ENCODE measurements at regions not wholly inside any gene's neighbourhood (a gene's known extent, or its start where the extent isn't known, plus 50 kb on each side); places are given as distances from the start of the nearest gene placed in this dataset.
"Not testable (repeated sequence)": the region's sequence is repeated elsewhere in the genome, so short reads cannot be mapped to it uniquely, and the experiment has no call there.

DNA sequence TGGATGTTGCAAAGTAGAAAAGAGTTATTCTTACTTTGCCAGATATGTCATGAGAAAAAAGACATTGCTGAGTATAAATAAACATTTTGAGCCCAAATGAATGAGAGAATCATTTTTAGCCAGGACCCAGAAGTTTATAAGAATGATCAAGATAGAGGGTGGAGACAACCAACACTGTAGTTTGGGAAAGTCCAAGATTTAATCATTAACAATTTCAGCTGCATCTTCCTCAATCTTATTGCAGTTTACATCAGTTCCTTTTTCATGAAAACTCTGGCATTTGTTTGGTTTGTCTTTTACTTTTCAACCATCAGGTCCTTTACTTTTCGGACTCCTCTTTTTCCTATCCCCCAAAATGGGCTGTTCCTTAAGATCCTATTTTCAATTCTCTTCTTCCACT lies 645.9 kb downstream of the ANKRD50 start:
- no peak for DNase-seq
- H3K4me1 Mint-ChIP-seq (ENCODE audit: low read depth), result peaks cover 11% of the 10 kb centered on the region; the same call in 1 of the 2 replicates
- H3K27me3 Mint-ChIP-seq (ENCODE audit: insufficient read depth), result no peaks in the 10 kb centered on the region
- H3K9me3 Mint-ChIP-seq, result peaks cover 19% of the 10 kb centered on the region
- H3K27ac Mint-ChIP-seq, result no peak overlapping the region
- TF ChIP-seq, protein P1, sequence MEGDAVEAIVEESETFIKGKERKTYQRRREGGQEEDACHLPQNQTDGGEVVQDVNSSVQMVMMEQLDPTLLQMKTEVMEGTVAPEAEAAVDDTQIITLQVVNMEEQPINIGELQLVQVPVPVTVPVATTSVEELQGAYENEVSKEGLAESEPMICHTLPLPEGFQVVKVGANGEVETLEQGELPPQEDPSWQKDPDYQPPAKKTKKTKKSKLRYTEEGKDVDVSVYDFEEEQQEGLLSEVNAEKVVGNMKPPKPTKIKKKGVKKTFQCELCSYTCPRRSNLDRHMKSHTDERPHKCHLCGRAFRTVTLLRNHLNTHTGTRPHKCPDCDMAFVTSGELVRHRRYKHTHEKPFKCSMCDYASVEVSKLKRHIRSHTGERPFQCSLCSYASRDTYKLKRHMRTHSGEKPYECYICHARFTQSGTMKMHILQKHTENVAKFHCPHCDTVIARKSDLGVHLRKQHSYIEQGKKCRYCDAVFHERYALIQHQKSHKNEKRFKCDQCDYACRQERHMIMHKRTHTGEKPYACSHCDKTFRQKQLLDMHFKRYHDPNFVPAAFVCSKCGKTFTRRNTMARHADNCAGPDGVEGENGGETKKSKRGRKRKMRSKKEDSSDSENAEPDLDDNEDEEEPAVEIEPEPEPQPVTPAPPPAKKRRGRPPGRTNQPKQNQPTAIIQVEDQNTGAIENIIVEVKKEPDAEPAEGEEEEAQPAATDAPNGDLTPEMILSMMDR (IDR thresholded peaks at IDR 0.05), result no peak
- peaks cover 13% of the 10 kb centered on the region for H3K36me3 Mint-ChIP-seq (ENCODE audit: low read depth)
- H3K4me3 Mint-ChIP-seq, result no peak overlapping the region

DNA sequence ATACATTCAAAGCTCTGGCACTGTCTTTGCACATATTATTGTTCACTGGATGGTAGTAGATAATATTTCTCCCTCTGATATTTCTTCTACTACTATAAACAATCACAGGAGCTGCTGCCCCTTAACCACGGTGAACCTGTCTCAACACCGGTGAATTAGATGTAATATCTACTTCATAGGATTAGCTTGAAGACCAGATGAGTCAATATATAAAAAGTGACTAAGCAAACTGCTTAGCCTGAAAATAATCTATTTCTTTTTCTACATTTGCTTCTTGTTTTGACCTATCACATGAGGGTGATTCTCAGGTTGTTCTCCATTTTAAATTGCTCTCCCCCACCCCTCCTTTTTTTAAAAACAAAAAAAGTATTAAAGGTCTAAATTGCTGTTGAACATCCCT lies 645.5 kb downstream of the ANKRD50 start:
- H3K27me3 Mint-ChIP-seq (ENCODE audit: insufficient read depth), result no peaks in the 10 kb centered on the region
- peaks cover 11% of the 10 kb centered on the region; the same call in 1 of the 2 replicates for H3K4me1 Mint-ChIP-seq (ENCODE audit: low read depth)
- peaks cover 23% of the 10 kb centered on the region for H3K9me3 Mint-ChIP-seq
- H3K27ac Mint-ChIP-seq, result no peak overlapping the region
- H3K4me3 Mint-ChIP-seq, result no peak overlapping the region
- TF ChIP-seq, protein P1 (IDR thresholded peaks at IDR 0.05), result no peak
- peaks cover 13% of the 10 kb centered on the region for H3K36me3 Mint-ChIP-seq (ENCODE audit: low read depth)
- DNase-seq, result no peak

DNA sequence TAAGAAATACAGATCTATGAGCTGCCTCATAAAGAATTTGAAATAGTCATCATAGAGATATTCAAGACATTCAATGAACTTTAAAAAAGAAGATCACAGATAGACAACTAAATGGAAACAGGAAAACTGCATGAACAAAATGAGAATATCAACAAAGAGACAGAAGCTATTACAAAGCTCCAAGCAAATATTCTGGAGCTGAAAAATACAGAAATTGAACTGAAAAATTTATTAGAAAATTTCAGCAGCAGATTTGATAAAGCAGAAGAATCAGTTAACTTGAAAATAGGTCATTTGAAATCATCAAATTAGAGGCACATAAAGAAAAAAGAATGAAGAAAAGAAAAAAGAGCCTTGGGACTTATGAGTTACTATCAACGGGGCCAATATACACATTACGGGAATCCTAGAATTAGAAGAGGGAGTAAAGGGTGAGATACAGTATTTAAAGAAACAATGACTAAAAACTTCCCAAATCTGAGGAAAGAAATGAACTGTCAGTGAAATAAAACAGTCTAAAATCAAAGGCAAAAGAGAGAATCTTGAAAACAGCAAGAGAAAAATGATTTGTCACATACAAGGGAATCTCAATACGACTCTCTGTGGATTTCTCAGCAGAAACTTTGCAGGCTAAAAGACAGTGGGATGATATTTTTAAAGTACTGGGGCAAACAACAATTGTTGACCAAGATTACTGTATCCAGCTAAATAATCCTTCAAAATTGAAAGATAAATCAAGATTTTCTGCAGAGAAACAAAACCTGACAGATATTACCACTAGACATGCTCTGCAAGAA lies 641.6 kb downstream of the ANKRD50 start:
- no peak overlapping the region for H3K27ac Mint-ChIP-seq
- H3K4me3 Mint-ChIP-seq, result no peak overlapping the region
- no peaks in the 10 kb centered on the region for H3K27me3 Mint-ChIP-seq (ENCODE audit: insufficient read depth)
- peaks cover 44% of the 10 kb centered on the region for H3K9me3 Mint-ChIP-seq
- TF ChIP-seq, protein P1 (IDR thresholded peaks at IDR 0.05), result no peak
- peaks cover 26% of the 10 kb centered on the region for H3K36me3 Mint-ChIP-seq (ENCODE audit: low read depth)
- peak; percentile 58 for DNase-seq
- H3K4me1 Mint-ChIP-seq (ENCODE audit: low read depth), result peaks cover 11% of the 10 kb centered on the region; the same call in 1 of the 2 replicates

DNA sequence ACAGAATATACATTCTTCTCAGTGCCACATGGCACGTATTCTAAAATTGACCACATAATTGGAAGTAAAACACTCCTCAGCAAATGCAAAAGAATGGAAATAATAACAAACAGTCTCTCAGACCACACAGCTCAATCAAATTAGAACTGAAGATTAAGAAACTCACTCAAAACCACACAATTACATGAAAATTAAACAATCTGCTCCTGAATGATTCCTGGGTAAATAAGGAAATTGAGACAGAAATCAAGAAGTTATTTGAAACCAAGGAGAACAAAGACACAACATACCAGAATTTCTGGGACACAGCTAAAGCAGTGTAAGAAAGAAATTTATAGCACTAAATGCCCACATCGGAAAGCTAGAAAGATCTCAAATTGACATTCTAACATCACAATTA lies 637.3 kb downstream of the ANKRD50 start:
- not testable (repeated sequence) for H3K4me1 Mint-ChIP-seq (ENCODE audit: low read depth); H3K27ac Mint-ChIP-seq; DNase-seq; H3K27me3 Mint-ChIP-seq (ENCODE audit: insufficient read depth); H3K4me3 Mint-ChIP-seq
- peaks cover 44% of the 10 kb centered on the region for H3K9me3 Mint-ChIP-seq
- H3K36me3 Mint-ChIP-seq (ENCODE audit: low read depth), result peaks cover 32% of the 10 kb centered on the region

DNA sequence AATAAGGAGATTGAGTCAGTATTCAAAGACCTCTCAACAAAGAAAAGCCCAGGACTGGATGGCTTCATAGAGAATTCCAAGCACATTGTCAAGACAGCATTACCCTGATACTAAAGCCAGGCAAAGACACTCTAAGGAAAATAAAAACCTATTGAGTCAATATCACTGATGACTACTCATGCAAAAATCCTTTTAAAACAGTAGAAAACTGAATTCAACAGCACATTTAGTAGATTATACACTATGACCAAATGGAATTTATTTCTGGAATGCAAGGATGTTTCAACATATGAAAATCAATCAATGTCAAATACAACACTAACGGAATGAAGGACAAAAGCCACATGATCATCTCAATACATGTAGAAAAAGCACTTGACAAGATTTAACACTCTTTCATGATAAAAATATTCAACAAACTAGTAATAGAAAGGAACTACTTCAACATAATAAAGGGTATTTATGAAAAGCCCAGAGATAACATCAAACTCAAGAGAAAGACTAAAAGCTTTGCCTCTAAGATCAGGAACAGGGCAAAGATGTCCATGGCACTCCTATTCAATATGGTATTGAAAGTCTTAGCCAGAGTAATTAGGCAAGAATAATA lies 633.3 kb downstream of the ANKRD50 start:
- H3K27me3 Mint-ChIP-seq (ENCODE audit: insufficient read depth), result no peaks in the 10 kb centered on the region
- H3K36me3 Mint-ChIP-seq (ENCODE audit: low read depth), result peaks cover 15% of the 10 kb centered on the region
- no peak overlapping the region for H3K27ac Mint-ChIP-seq
- H3K9me3 Mint-ChIP-seq, result peaks cover 16% of the 10 kb centered on the region
- peaks cover 8% of the 10 kb centered on the region for H3K4me1 Mint-ChIP-seq (ENCODE audit: low read depth)
- TF ChIP-seq, protein P1 (IDR thresholded peaks at IDR 0.05), result no peak
- no peak overlapping the region for H3K4me3 Mint-ChIP-seq
- DNase-seq, result peak; percentile 15

DNA sequence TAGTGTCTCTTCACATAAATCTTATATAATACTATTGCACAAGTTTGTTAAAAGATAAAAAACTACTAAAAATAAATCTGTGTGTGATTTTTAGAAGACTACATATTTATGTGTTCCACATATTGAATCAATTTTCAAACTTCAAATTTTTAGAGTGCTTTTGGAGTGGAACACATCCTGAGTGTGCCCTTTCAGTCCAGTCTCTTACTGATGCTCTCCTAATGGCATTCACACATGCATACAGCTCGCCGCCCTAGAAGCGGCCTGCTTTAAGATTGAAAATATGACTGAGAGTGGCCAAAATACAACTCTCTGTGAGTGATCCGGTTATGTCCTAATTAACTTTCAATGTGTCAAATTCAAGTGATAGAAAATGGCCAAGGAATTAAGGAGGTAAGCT lies 628.8 kb downstream of the ANKRD50 start:
- Mint-ChIP-seq H3K9me3 (peaks cover 10% of the 10 kb centered on the region), H3K4me1 (ENCODE audit: low read depth) (peaks cover 8% of the 10 kb centered on the region), H3K36me3 (ENCODE audit: low read depth) (peaks cover 11% of the 10 kb centered on the region), H3K27ac (no peak overlapping the region), H3K4me3 (no peak overlapping the region), H3K27me3 (ENCODE audit: insufficient read depth) (no peaks in the 10 kb centered on the region)
- no peak for DNase-seq
- TF ChIP-seq, protein P1 (IDR thresholded peaks at IDR 0.05), result no peak
